Fibroblast of gingiva (primary cell): ENCODE measurements at regions not wholly inside any gene's neighbourhood (a gene's known extent, or its start where the extent isn't known, plus 50 kb on each side); places are given as distances from the start of the nearest gene placed in this dataset.
"Not testable (repeated sequence)": the region's sequence is repeated elsewhere in the genome, so short reads cannot be mapped to it uniquely, and the experiment has no call there.

ENCODE experiments used
- DNase-seq: peaks from one replicate; pipeline ENCODE4 v3.0.0-alpha.2; 2011; ENCODE audit warnings: low read depth

GRCh38 chr11:96905143-96905542 lies 515.3 kb downstream of the JRKL start:
- DNase-seq: no peak

- no peak for DNase-seq
These were observed 515.9 kb downstream of the JRKL start for GRCh38 chr11:96905663-96906062.

GRCh38 chr11:96906476-96906875 lies 516.7 kb downstream of the JRKL start:
- no peak for DNase-seq

DNA sequence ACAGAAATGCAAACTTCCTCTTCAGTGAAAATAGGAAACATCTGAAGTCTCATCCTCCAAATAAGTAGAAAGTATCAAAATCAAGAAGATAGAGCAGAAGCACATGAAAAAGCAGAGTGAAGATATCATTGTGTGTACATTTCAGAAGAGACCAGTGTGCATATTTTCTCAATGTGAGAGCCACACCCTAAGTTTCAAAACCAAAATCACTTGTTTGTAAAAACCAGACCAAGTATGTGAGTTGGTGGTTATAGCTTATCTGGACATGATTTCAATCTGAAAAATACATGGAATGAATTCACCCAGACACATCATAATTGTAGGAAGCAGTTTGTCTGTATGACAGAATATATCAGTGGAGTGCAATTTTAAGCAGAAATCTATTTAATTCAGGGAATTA lies 536.0 kb downstream of the JRKL start:
- no peak for DNase-seq

DNA sequence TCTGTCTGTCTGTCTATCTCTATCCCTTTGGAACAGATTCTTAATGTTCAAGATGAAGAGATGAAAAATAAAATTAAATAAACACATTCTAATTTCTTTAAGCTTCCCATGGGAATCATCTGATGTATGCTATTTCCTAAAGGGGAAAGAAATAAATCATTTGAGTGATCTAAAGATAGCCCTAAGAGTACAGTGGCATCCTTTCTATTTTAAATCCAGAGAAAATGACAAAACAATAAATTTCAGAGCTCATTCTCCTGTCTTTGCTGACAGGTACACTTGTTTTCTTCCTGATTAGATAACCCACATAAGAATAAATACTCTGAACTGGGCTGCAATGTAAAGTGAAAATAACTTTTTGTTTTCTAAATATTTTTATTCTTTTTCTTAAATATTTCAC lies 550.4 kb downstream of the JRKL start:
- no peak for DNase-seq

GRCh38 chr11:96942855-96943254 lies 553.0 kb downstream of the JRKL start:
- no peak for DNase-seq

DNA sequence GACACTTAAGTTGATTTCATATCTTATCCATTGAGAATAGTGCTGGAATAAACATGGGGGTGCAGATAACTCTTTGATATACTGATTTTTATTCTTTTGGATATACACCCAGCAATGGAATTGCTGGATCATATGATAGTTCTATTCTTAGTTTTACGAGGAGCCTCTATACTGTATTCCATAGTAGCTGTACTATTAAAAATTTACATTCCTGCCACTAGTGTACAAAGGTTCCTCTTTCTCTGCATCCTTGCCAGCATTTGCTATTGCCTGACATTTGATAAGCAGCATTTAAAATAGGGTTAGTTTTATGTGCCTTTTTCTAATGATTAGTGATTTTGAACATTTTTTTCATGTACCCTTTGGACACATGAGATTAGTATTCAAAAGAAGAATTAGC lies 554.2 kb downstream of the JRKL start:
- DNase-seq: no peak

DNA sequence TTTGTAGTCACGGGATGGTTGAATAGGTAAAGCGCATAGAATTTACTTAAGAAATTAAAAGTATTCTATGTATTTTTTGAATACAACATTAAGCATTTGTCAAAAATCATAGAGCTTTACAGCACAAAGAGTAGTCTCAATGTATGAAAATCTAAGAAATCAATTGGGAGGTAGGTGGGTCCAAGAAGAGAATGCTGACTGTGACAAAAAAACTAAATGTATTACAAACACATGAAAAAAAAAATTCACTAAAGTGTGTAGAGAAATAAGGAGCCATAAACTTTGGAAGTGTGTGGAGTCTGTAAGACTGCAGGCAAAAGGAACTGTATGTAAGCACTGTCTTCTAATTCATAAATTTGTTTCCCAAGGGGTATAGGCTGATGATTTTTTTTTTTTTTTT lies 558.3 kb downstream of the JRKL start:
- DNase-seq: no peak

DNA sequence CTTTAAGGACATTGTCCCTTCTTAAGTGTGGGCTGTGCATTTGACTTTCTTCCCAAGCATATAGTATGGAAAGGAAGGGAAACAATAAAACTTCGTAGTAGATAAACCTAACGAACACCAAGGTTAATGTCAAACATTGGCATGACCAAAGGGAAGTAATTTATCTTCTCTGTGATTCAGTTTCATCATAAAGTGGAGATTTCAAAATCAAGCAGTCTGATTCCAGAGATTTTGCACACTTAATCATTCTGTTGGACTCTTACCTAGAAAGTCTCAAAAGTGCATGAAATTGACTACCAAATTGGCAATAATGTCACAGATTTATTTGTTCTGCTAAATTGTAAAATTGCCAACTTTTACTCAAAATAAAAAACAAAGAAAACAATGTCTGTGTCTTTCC lies 559.7 kb downstream of the JRKL start:
- no peak for DNase-seq

GRCh38 chr11:96954587-96955242 lies 564.9 kb downstream of the JRKL start:
- no peak for DNase-seq

DNA sequence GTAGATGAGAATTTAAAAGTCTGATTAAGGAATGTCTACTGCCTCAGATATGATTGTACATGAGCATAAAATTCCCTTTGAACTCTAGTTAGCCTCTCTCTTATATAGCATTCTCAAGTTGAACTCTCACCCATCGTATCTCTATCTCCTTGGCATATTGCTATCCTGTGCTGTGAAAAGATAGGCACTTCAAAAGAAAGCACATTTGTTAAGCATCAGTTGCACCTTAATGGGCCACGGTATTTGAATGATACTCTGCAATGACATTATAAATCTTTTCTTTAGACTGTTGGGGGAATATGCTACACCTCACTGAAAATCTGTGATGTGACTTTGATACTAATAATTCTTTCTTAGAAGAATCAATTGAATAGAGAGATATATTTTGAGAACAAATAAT lies 570.7 kb downstream of the JRKL start:
- no peak for DNase-seq

- no peak for DNase-seq
These were observed 571.1 kb downstream of the JRKL start for GRCh38 chr11:96960926-96961325.

- no peak for DNase-seq
These were observed 572.1 kb downstream of the JRKL start for GRCh38 chr11:96961931-96962330.

DNA sequence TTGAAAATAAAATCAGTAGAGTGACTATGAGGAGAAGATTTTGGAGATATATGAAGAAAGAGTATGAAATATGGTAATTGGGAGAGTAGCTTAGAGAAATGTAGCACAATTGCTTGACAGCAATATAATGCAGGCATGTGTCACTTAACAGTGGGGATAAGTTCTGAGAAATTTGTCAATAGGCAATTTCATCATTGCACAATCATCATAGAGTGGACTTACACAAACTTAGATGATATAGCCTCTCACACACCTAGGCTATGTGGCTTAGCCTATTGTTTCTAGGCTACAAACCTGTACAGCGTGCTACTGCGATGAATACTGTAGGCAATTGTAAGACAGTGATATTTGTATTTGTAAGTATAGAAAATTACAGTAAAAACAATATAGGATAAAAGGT lies 573.6 kb downstream of the JRKL start:
- no peak for DNase-seq

GRCh38 chr11:96964661-96965060 lies 574.8 kb downstream of the JRKL start:
- DNase-seq: no peak

DNA sequence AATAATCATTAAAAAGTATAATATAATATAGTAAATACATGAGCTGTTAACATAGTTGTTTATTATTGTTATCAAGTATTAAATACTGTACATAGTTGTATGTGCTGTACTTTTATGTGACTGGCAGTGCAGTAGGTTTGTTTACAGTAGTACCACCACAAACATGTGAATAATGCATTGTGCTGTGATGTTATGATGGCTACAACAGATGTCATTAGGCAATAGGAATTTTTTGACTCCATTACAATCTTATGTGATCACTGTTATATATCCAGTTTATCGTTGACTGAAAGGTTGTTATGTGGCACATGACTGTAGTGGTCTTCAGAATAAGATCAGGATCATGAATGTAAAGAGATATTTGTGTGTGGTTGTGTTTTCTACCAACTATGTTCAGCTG lies 577.8 kb downstream of the JRKL start:
- DNase-seq: no peak

GRCh38 chr11:96969251-96969650 lies 579.4 kb downstream of the JRKL start:
- DNase-seq: no peak

GRCh38 chr11:96978751-96979150 lies 588.9 kb downstream of the JRKL start:
- DNase-seq: no peak

- no peak for DNase-seq
These were observed 596.7 kb downstream of the JRKL start for GRCh38 chr11:96986516-96986915.

- no peak for DNase-seq
These were observed 601.1 kb downstream of the JRKL start for GRCh38 chr11:96990914-96991313.

DNA sequence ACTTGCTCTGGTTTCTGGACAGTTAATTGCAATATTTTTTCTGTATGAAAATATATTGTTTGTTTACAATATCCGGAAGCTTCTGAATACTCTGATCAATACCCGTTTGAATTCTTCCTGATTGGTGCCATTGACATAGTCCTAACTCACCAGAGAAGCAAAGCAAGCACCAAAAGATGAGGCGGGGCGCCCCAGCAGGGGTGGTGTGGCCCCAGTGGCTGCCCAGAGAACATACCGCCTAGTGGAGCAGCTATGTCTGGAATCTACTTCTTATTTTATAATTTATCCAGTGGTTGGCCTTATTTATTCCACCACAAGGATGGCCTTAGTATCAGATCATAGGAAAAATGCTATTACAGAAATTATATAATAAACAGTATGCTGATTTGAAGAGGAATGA lies 610.7 kb downstream of the JRKL start:
- no peak for DNase-seq

DNA sequence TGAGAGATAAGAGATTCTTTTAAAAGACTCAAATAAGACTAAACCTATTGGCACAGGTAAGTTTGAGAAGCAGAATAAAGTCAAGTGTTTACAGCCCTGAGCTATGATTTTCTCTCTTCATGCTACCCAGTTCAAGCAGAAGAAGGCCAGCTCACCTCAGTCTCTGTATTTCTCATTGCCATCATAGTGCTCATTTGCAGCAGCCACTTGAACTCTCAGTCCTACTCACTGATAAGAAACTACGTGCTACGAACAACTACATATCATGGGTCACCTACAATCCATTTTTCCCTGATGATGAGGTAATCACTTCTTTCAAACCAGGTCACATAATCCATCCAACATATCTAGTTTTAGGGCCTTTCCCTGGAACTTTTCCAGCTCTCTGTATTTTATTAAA lies 617.5 kb downstream of the JRKL start:
- no peak for DNase-seq

GRCh38 chr11:97009613-97010012 lies 619.8 kb downstream of the JRKL start:
- no peak for DNase-seq

- DNase-seq: not testable (repeated sequence)
These were observed 621.2 kb downstream of the JRKL start for GRCh38 chr11:97010997-97011396.

DNA sequence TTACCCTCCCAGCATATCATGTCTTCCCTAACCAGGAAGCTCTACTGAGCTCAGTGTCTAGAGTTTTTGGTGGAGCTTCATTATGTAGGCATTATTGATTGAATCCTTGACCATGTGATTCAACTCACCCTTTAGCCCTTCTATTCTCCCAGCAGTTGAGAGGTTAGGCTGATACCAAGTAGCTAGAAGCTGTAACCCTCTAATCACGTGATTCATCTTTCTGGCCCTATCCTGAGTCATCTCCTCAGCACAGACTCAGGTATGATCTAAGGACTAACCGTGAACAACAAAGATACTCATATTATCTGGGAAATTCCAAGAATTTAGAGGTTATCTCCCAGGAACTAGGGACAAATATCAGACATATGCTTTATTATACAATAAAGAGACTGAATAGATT lies 625.5 kb downstream of the JRKL start:
- no peak for DNase-seq
